CD4-positive, alpha-beta T cell treated with Interleukin-10 for 1 hour (primary cell): ENCODE measurements at regions not wholly inside any gene's neighbourhood (a gene's known extent, or its start where the extent isn't known, plus 50 kb on each side); places are given as distances from the start of the nearest gene placed in this dataset.

Experiments
- DNase-seq: peaks from one replicate; pipeline ENCODE4 v3.0.0-alpha.2; 2020

DNA sequence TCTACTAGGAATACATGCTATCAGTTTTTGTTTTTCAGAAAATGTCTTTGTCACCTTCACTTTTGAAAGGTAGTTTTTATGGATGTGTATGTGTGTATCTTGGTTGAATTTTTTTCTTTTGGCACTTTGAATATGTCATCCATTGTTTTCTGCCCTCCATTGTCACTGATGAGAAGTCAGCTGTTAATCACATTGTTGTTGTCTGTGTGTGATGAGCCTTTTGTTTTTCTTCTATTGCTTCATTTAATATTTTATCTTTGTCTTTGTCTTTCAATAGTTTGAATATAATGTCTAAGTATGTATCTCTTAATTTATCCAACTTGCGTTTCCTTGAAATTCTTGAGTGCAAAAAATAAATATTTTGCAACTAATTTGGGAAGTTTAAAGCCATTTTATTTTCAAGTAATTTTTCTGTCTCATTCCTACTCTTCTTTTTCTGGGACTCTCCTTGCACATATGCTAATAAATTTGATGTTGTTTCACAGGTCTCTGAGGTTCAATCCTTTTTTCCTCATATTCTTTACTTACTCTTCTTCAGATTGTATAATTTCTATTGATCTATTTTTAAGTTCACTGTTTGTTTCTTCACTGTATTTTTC lies 546.9 kb upstream of the GHITM start:
- no peak for DNase-seq

DNA sequence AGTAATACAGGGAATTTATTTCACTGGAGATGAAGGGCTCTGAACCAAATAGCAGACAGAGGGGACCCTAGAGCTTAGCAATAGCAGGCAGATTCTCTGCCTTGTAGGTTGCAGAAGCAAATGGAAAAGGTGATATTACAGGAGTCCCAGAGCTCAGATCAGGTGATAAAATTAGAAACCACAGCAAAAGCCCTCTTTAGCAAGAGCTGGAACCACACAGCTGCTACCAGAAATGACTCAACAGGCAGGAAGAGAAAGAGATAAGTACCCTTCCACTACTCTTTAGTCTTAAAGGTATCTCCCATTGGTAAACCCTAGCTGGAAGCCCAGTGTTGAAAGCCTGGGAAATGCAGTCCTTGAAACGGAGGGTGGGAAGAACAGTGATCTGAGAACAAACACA lies 535.6 kb upstream of the GHITM start:
- peak; percentile 1 for DNase-seq

DNA sequence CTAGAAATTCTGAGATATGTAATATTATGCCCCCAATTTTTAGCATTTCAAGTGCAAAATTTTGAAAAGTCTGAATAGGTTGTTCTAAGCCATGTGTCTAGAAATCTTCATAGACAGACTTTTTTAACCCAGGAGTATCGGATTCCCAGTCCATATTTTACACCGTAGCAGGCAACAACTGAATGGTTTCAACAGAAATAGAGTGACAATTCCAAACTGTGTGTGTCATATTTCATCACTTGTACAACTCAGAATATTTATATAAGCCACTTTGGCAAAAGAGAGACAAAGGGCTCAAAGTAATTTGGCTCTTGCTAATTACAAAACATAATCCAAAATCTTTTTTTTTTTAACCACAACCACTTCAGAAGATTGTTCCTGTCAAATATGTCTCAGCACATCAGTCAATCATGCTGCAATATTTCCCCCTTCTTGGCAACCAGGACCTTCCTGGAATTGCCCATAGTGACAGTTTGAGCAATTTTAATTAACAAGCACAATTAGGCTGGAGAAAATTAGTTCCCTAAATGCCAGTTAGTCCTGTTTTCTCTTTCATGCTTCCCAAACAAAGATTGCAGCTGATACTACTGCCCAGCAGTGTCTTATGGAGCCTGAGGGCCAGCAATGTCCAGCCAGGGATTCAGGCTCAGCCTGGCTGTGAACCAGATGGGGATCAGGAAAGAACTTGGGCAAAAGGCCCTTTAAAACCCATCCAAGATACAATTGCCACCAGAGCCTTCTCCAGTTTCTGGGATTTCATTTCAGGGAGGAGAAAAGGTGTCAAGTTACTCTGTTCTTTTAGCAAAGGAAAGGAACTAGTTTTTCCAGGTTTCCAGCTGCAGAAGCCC lies 533.3 kb upstream of the GHITM start:
- DNase-seq: no peak

DNA sequence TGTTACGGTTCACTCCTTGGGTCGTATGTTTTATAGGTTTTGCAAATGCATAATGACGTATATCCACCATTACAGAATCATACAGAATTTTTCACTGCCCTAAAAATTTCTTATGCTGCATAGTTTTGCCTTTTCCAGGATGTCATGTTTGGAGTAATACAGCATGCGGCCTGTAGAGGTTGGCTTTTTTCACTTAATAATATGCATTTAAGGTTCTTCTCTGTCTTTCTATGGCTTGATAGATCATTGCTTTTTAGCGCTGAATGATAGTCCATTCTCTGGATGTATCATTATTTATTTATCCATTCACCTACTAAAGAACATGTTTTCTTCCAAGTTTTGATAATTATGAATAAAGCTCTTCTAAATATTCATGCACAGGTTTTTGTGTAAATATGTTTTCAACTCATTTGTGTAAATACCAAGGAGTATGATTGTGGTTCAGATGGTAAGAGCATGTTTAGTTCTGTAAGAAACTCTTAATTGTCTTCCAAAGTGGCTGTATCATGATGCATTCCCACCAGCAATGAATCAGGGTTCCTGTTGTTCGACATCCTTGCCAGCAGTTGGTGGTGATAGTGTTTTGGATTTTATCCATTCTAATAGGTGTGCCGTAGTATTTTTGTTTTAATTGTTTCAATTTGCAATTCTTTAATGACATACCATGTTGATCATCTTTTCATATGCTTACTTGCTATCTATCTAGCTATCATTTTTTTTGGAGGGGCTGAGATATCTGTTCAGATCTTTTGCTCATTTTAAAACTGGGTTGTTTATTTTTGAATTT lies 531.2 kb upstream of the GHITM start:
- DNase-seq: no peak

DNA sequence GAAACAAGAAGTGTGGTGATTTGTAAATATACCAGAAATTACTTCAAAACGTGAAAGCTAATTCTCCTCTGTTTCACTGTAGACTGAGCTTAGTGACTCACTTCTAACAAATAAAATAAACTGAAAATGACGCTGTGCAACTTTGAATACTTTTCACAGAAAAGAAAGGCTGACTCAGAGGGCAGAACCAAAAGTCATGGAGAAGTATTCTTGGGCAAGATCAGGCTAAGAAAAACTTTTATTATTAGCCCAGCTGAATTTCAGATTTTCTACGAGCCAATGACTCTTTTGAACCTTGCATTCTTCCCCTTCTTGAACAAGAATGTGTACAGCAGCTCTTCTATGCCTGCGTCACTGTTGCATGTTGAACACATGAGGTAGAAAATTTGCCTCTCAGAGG lies 527.3 kb upstream of the GHITM start:
- no peak for DNase-seq

DNA sequence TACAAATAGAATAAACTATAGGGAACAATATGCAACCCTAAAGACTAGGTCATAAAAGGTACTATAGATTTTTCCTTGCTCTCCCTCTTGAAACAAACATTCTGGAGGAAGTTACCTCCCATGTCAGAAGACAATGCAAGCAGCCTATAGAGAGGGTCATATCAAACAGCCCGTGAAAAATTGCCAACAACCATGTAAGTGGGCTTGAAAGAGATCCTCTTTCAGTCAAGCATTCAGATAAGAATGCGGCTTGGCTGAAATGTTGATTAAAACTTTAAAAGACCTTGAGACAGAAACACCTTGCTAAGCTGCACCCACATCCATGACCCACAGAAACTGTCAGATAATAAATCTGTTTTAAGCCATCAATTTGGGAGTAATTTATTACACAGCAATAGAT lies 526.6 kb upstream of the GHITM start:
- no peak for DNase-seq

DNA sequence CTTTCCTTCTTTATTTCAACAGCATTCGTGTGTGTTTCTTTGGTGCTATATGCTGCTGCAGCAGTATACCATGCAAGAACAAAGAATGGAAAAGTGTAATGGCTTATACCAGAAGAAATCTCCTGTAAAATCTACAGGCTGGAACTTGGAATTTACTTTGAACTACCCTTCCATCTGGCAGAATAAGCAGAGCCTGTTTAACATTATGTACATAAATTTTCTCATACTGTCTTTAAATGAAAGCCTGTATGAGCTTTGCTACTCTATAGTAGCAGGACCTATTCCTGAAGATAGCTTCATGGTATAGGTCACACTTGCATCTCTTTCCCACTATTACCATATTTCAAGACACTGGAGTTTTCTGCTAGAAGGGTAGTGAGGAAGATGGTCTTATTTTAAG lies 522.1 kb upstream of the GHITM start:
- no peak for DNase-seq

DNA sequence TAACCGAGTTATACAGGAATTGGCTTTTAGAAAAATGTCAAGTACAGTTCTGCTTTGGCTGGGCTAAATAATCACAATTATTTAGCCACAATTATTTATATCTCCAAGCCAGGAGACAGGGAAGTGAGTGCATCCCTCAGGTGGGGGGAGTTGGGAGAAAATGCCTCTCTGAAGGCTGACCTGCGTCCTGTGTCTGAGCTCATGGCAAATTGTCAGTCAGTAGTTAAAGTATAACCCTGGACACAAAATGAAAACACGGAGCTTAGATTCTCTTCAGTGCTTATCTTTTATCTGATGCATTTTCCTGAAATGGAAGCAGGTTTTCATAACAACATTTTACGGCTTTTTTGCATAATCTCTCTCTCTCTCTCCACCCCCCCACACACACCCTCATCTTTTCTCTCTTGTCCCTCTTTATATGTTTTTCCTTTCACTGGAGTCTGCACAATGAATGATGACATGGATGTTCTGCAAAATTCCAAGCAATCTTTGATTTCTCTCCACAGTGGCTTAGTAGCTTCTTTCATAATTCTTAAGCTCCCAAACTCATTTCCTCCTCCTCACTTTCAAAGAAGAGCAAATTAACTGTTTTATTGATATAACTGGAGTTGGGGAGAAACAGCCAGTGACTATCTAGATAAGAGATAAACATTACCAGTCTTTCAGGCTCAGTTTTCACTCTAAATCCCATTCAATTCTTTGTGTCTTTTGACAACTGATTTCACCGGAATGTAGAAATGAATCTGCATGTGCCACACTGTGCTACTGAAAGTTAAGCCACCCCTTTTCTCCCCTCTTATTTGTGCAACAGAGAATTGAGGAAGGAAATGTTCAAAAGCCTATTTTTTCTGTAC lies 521.4 kb upstream of the GHITM start:
- DNase-seq: no peak

DNA sequence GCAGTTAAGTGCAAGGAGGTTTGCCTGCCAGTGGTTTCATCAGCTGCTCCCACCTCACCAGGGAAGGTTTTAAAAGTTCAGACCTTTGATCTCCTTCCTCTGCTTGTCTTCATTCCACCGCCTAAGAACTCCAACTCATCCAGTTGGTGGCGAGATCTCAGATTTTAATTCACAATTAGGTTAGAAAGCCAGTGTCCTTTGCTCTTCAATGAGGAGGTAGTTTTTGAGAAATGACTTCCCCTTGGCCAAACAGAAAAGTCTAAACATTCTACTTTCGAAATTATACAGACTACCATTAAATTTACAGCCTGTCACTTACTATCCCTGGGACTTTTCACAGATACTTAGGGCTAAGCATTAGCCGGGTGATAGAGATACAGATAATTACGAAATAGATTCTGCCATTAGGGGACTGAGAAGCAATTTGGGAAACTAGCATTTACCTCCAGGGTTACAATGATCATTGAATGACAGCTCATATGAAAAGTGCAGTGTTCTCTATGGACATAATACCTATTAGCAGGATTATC lies 513.4 kb upstream of the GHITM start:
- no peak for DNase-seq

DNA sequence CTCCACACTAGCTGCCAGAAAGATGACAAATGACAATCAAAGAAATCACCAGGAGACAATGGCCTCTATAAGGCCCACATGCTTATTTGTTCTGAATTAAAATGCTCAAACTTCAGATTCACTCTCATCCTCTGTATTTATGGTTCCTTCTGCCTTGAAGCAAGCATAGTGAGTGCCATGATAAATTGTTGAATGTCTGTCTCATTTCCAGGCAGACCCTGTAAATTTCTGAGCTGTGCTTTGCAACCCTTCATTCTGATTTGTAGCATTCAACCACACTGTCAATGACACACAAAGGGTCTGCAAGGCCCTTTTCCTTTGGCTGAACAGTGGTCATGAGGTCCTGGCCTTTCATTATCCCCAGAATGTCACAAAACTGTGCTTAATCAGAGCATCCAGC lies 506.6 kb upstream of the GHITM start:
- no peak for DNase-seq

DNA sequence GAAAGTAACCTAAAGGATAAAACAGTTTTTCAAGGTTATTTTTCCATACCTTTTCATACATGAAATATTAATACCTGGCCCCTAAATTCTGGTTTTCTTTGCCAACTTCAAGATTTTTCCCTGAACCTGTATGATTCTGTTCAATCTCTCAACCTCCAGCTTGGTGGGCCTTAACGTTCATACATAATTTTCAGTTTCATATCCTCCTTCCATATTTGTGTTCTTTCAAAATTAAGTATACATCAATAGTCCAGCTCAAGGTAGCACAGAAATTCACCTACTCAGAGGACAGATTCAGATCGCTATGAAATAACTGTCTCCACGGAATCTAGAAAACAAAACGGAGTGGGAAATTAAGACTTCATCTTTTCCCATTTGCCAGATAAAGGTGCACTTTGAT lies 505.8 kb upstream of the GHITM start:
- DNase-seq: no peak

DNA sequence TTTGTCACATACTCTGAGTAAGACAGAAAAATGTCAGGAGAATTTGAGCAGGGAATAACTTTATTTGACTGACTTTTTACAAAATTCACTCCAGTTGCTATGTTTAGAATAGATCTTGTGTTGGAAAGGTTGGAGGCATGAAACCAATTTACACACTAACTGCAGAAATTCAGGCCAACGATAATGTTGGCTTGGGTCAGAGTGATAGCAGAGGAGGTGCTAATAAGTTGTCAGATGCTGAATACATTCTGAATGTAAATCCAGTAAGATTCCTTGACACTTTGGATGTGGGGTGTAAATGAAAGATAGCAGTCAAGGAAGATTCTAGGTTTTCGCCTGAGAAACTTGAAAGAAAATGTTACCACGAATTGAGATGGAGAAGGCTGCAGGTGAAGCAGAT lies 502.5 kb upstream of the GHITM start:
- DNase-seq: no peak

DNA sequence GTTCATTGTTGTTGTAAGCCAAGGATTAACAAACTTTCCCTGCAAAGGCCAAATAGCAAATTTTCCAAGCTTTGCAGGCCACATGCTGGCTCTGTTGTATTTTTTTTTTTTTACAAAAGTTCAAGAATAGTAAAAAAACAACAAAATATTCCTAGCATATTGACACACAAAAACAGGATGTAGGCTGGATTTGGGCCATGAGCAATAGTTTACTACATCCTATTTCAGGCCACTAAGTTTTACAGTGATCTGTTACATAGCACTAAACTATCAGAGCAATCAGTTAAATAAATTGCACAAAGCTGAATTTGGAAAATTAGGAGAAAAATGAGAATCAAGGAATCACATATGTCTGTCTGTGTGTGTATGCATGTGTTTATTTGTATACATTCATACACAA lies 491.8 kb upstream of the GHITM start:
- DNase-seq: no peak

DNA sequence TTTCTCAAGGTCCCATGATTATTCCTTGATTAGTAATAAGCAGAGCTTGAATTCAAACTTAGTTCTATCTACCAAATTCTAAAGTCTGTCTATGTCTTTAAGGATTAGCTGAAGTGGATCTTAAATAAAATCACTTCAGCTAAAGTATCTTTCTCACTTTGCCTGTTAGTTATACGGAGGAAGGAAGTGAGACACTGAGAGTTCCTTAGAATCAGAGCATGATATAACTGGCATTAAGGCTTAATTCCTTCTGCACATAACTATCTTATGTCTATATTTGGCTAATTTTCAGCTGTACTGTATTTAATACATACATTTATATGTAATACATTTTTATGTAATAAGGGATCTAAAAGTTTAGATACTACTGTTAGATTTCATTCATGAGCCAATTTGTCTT lies 491.1 kb upstream of the GHITM start:
- DNase-seq: no peak

DNA sequence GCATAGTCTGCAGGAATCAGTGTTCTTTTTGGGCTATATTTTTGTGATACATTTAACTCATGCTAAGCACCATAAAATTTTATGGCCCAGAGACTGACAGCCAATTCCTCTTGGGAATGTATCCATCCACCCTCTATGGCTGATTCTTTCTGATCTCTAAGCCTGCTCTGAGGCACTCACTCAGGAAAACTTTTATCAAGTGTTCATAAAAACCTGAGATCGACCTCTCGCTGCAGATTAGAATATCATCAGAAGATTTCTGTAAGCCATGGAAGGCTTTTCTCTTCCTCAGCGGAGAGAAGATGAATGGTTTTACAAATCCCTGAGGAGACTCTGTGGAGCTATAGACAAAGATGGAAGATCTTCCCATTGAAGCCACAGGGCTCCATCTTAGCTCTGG lies 489.8 kb upstream of the GHITM start:
- DNase-seq: no peak

DNA sequence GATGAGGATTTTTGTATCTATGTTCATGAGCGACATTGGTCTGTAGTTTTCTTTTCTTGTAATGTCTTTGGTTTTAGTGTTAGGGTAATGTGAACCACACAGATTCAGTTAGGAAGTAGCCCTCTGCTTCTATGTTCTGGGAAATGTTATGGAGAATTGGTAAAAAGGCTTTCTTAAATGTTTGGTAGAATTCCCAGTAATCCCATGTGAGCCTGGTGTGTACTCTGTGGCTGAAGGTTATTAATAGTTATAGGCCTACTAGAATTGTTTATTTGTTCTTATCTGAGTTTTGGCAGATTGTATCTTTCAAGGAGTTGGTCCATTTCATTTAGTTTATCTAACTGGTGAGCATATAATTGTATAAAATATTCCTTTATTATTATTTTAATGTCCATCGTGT lies 484.6 kb upstream of the GHITM start:
- DNase-seq: no peak

DNA sequence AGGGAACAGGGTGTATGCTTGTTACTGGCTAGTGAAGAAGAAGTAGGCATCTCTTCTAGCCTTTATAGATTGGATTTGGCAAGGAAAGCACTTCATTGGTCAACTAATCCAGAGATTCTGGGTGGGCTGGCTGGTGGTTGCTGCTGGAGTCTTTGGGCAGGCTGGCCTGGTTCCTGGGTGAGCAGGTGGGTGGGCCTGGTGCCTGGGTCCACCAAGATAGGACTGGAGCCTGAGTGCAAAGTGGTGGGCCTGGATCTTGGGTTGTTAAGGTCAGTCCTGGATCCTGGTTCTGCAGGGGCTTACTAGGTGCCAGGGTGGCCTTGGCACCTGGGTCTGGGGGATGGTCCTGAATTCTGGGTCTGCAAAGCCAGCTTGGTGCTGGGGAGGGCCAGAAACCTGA lies 482.4 kb upstream of the GHITM start:
- no peak for DNase-seq

DNA sequence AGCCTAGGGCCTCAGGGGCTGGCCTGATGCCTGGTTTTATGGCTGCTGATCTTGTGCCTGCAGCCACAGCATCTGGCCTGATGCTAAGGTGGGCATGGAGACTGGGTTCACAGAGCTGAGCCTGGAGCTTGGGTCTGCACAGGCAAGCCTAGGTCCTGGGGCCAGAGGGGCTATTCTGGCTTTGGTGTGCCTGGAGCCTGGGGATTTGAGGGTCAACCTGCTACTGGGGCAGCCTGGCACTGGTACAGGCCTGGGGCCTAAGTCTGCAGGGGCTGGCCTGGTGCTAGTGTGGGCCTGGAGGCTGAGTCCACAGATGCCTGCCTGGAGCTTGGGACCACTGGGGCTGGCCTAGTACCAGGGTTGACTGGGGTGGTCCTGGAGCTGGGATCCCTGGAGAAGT lies 481.8 kb upstream of the GHITM start:
- no peak for DNase-seq

DNA sequence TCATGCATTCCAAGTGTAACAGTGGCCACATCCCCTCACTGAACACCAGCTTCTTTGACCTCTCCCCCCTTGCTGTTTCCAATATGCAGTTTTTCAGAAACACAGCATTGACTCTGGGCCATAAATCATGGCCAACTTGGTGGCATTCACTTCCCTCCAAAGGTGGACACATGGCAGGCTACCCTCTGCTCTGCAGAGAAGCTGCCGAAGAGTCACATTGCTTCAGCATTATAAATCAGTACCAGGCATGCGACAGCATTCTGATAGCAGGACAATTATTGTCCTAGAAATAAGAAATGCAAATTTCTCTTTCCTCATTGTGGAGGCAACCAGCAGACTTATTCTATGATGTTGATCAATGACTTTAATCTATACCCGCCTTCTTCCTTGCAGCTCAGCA lies 475.4 kb upstream of the GHITM start:
- no peak for DNase-seq

DNA sequence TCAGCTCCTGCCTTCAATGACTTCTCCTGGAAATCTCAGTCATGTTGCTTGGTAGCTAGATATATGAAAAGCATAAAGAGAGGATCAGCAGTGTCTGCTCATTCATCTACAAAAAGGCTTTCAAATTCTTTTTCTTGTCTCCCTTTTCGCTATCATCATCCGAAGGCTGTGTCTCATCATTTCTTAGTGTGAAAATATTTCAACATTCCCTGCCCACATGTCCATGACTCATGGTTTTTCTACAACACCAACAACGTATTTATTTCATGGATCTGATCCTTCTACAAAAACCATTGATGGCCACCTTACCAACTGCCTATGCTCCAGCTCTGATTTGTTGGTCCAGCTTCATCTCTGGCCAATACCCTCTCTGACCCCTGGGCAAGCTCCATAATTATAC lies 472.5 kb upstream of the GHITM start:
- no peak for DNase-seq

DNA sequence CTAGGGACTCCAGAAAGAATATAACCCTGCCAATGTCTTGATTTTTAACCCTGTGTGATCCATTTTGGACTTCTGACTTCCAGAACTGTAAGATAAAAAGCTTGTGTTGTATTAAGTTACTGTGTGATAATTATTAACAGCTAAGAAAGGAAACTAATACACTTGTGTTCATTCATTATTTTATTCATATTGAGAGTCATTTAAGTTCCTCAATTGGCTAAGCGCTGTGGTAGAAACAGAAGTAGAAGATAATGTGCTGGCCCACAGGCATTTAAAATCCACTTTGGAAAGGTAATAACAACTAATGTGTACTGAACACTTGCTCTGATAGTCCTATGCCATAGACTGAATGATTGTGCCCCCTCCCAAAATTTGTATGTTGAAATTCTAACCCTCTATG lies 471.7 kb upstream of the GHITM start:
- no peak for DNase-seq

DNA sequence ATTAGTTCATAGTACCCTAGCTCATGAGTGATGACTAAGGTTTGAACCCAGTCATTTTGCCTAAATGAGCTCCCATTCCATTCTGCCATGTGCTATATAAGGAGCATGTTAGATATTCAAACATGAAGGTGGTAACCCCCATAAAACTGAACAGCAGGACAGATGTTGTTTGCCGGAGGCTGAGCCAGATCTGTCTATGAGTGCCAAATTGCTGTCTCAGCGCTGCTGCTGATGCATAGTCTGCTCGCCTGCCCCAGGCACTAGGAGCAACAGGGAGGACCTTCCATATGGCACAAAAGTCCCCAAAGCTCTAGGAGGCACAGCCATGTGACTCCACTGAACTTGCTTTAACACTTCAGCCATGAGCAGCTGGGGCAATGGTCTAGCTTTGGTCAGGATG lies 466.0 kb upstream of the GHITM start:
- no peak for DNase-seq

DNA sequence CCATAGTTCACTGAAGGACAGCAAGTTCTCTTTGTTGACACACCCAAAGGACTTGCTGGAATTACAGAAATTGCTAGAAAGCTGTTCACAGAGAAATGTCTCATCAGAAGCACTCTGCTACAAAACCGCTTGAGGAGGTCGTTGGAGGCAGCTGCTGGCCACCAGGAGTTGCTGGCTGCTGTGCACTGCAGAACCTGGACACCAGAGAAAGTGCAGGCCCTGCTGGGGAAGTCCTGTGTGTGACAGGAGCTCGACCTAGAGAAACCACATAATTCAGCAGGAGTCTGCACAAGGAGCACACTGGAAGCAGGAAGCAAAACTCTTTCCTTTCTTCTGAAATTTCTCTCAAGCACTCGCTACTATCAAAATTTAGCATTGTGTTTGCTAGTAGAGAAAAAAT lies 461.5 kb upstream of the GHITM start:
- no peak for DNase-seq
